ENCODE measurements at regions not wholly inside any gene's neighbourhood (a gene's known extent, or its start where the extent isn't known, plus 50 kb on each side); places are given as distances from the start of the nearest gene placed in this dataset.

DNA sequence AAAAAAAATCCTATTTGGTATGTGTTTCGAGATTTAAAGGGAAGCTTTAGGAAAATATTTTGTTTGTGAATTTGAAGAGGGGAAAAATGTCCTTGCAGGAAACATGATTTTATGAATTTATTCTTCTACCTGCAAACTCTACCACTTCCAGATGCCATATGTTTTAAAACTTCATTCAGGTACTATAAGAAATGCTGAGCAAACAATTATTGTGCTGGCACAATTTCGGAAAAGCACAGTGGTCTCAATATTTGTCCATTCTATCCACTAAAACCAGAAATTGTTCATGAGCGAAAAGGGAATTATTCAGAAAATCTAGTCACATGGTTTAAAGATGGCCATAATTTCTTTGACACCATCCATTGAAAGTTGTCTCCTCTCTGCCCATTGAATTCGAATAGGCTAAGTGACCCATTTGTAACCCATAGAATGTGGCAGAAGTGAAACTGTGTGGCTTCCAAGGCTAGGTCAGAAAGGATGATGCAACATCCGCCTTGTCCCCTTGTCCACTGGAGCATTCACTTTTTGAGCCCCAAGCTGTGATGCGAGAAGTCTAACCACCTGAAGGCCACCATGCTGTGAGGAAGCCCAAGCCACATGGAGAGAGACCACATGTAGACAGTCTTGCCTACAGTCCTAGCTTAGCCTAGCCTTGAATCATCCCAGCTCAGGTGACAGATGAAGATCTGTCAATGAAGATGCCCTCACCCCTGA lies 189.8 kb upstream of the PRKCQ start:
- no peak overlapping the region for H3K9ac ChIP-seq (ENCODE audit: insufficient read depth, low read depth, low read length)
- intact Hi-C loops (cut with micrococcal nuclease; ENCODE audit: unreplicated experiment) (no loop called here), in situ Hi-C loops (cut with HindIII; ENCODE audit: extremely low pct_ligation_motif_present, low pct_unique_long_range_greater_than_20kb) (no loop called here)
- ChIA-PET CTCF (ENCODE audit: low intra/inter-chr PET ratio, low total read pairs) (no interaction called here), POLR2A (no interaction called here)
- H3K79me2 ChIP-seq (ENCODE audit: insufficient read depth, low read length), result no peaks in the 10 kb centered on the region
- H3K4me2 ChIP-seq (ENCODE audit: low read depth, low read length), result no peak overlapping the region
- WGBS (ENCODE audit: low lambda C conversion rate), result 17% methylated on average over 5 of the region's 6 CpGs
- DNase-seq (ENCODE audit: low spot score), result no peak
- H3K27me3 ChIP-seq (ENCODE audit: control insufficient read depth in 1 of 2, insufficient read depth in 2 of 2, low read length in 2 of 2), result peaks cover 0 to 5% of the 10 kb centered on the region in 2 experiments; a peak in 3 of 5 replicates
- no peak overlapping the region for H3K27ac ChIP-seq (ENCODE audit: extremely low read length, insufficient read depth, low read length)
- FAIRE-seq, result no peak
- H3K36me3 ChIP-seq (replicated peaks in 1 of 2; ENCODE audit: control insufficient read depth in 1 of 2, insufficient read depth in 2 of 2, low read length in 2 of 2), result no peaks in the 10 kb centered on the region
- BruUV-seq (replicated peaks), result no TSS peak
- no peak overlapping the region for H3K4me3 ChIP-seq (replicated peaks in 1 of 3; ENCODE audit: insufficient read depth in 1 of 3, low read depth in 2 of 3, low read length in 3 of 3)
- TF ChIP-seq, protein P1, sequence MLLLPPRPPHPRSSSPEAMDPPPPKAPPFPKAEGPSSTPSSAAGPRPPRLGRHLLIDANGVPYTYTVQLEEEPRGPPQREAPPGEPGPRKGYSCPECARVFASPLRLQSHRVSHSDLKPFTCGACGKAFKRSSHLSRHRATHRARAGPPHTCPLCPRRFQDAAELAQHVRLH (CRISPR knock-in tag; IDR thresholded peaks at IDR 0.05; ENCODE audit: borderline replicate concordance, low read depth), result no peak
- peak; percentile 47; the same call in 1 of the 2 replicates for TF ChIP-seq CEBPB (IDR thresholded peaks at IDR 0.05; ENCODE audit: borderline replicate concordance, low read depth, low read length)
- peak; percentile 80 to 92 for TF ChIP-seq MAFK (conservative IDR thresholded peaks at IDR 0.05 in 1 of 2, IDR thresholded peaks at IDR 0.05 in 1 of 2; ENCODE audit: low read length in 2 of 2)
- peak; percentile 78 for TF ChIP-seq MAFF (IDR thresholded peaks at IDR 0.05; ENCODE audit: low read depth, low read length)
- TF ChIP-seq, protein P2, sequence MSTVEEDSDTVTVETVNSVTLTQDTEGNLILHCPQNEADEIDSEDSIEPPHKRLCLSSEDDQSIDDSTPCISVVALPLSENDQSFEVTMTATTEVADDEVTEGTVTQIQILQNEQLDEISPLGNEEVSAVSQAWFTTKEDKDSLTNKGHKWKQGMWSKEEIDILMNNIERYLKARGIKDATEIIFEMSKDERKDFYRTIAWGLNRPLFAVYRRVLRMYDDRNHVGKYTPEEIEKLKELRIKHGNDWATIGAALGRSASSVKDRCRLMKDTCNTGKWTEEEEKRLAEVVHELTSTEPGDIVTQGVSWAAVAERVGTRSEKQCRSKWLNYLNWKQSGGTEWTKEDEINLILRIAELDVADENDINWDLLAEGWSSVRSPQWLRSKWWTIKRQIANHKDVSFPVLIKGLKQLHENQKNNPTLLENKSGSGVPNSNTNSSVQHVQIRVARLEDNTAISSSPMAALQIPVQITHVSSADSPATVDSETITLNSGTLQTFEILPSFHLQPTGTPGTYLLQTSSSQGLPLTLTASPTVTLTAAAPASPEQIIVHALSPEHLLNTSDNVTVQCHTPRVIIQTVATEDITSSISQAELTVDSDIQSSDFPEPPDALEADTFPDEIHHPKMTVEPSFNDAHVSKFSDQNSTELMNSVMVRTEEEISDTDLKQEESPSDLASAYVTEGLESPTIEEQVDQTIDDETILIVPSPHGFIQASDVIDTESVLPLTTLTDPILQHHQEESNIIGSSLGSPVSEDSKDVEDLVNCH (CRISPR knock-in tag; IDR thresholded peaks at IDR 0.05), result no peak
- no peak for ATAC-seq
- no peaks in the 10 kb centered on the region for H4K20me1 ChIP-seq (ENCODE audit: insufficient read depth, low read length)
- no peaks in the 10 kb centered on the region for H3K9me3 ChIP-seq (ENCODE audit: low read length)
- H3K4me1 ChIP-seq (ENCODE audit: insufficient read depth, low read length), result no peaks in the 10 kb centered on the region
- no peak overlapping the region for H2AFZ ChIP-seq (ENCODE audit: low read length)
